Activated T-helper 17 cell treated with anti-CD3 and anti-CD28 coated beads, Interleukin-2, amount 50 U/mL, for 72 hours (primary cell): ENCODE measurements at regions not wholly inside any gene's neighbourhood (a gene's known extent, or its start where the extent isn't known, plus 50 kb on each side); places are given as distances from the start of the nearest gene placed in this dataset.

ENCODE experiments used
- ATAC-seq: fragments of 150-1000 bp; cut with Tn5 transposase; replicated peaks from 2 replicates; pipeline ENCODE4 v1.10.0; 2021; ENCODE audit warnings: mild to moderate bottlenecking, moderate library complexity
- H3K27ac Mint-ChIP-seq: one replicate; pipeline ENCODE4 v1.8.0; 2022; ENCODE audit warnings: mixed read lengths
- H3K27me3 Mint-ChIP-seq: one replicate; pipeline ENCODE4 v1.8.0; 2022; ENCODE audit warnings: mixed read lengths
- H3K36me3 Mint-ChIP-seq: one replicate; pipeline ENCODE4 v1.8.0; 2022; ENCODE audit warnings: low read depth, mild to moderate bottlenecking, mixed read lengths
- H3K4me1 Mint-ChIP-seq: one replicate; pipeline ENCODE4 v1.8.0; 2022; ENCODE audit warnings: mixed read lengths
- H3K4me3 Mint-ChIP-seq: one replicate; pipeline ENCODE4 v1.8.0; 2022; ENCODE audit warnings: mild to moderate bottlenecking, mixed read lengths
- H3K9me3 Mint-ChIP-seq: one replicate; pipeline ENCODE4 v1.8.0; 2022; ENCODE audit warnings: mixed read lengths

GRCh38 chr1:117793413-117793812 lies 136.0 kb downstream of the GDAP2 start:
- Mint-ChIP-seq H3K4me3 (no peak overlapping the region), H3K4me1 (no peaks in the 10 kb centered on the region), H3K27ac (no peak overlapping the region), H3K36me3 (no peaks in the 10 kb centered on the region), H3K9me3 (peaks cover 3% of the 10 kb centered on the region), H3K27me3 (peaks cover 12% of the 10 kb centered on the region)
- ATAC-seq = no peak

GRCh38 chr1:117794073-117794472 lies 135.3 kb downstream of the GDAP2 start:
- peaks cover 3% of the 10 kb centered on the region for H3K9me3 Mint-ChIP-seq
- peaks cover 12% of the 10 kb centered on the region for H3K27me3 Mint-ChIP-seq
- H3K36me3 Mint-ChIP-seq = no peaks in the 10 kb centered on the region
- H3K4me1 Mint-ChIP-seq = no peaks in the 10 kb centered on the region
- H3K27ac Mint-ChIP-seq = no peak overlapping the region
- ATAC-seq = no peak
- H3K4me3 Mint-ChIP-seq = no peak overlapping the region

GRCh38 chr1:117795190-117795589 lies 134.2 kb downstream of the GDAP2 start:
- peaks cover 3% of the 10 kb centered on the region for H3K9me3 Mint-ChIP-seq
- ATAC-seq = no peak
- H3K36me3 Mint-ChIP-seq = no peaks in the 10 kb centered on the region
- no peak overlapping the region for H3K4me3 Mint-ChIP-seq
- peaks cover 12% of the 10 kb centered on the region for H3K27me3 Mint-ChIP-seq
- no peak overlapping the region for H3K27ac Mint-ChIP-seq
- no peaks in the 10 kb centered on the region for H3K4me1 Mint-ChIP-seq

GRCh38 chr1:117795792-117796191 lies 133.6 kb downstream of the GDAP2 start:
- Mint-ChIP-seq H3K27me3 (peaks cover 15% of the 10 kb centered on the region), H3K36me3 (no peaks in the 10 kb centered on the region), H3K4me3 (no peak overlapping the region), H3K4me1 (no peaks in the 10 kb centered on the region), H3K27ac (no peak overlapping the region), H3K9me3 (peaks cover 3% of the 10 kb centered on the region)
- no peak for ATAC-seq

- Mint-ChIP-seq H3K4me3 (no peak overlapping the region), H3K27ac (no peak overlapping the region), H3K9me3 (peaks cover 3% of the 10 kb centered on the region), H3K36me3 (no peaks in the 10 kb centered on the region), H3K27me3 (peaks cover 15% of the 10 kb centered on the region), H3K4me1 (no peaks in the 10 kb centered on the region)
- no peak for ATAC-seq
These were observed 133.2 kb downstream of the GDAP2 start for GRCh38 chr1:117796226-117796625.

GRCh38 chr1:117798550-117798949 lies 130.9 kb downstream of the GDAP2 start:
- H3K4me3 Mint-ChIP-seq = no peak overlapping the region
- no peaks in the 10 kb centered on the region for H3K4me1 Mint-ChIP-seq
- H3K9me3 Mint-ChIP-seq = no peaks in the 10 kb centered on the region
- H3K36me3 Mint-ChIP-seq = no peaks in the 10 kb centered on the region
- no peak overlapping the region for H3K27ac Mint-ChIP-seq
- peaks cover 15% of the 10 kb centered on the region for H3K27me3 Mint-ChIP-seq
- no peak for ATAC-seq

GRCh38 chr1:117802531-117803257 lies 126.7 kb downstream of the GDAP2 start:
- H3K9me3 Mint-ChIP-seq = no peaks in the 10 kb centered on the region
- H3K4me1 Mint-ChIP-seq = no peaks in the 10 kb centered on the region
- H3K36me3 Mint-ChIP-seq = no peaks in the 10 kb centered on the region
- no peak overlapping the region for H3K27ac Mint-ChIP-seq
- peaks cover 19% of the 10 kb centered on the region for H3K27me3 Mint-ChIP-seq
- ATAC-seq = no peak
- no peak overlapping the region for H3K4me3 Mint-ChIP-seq

- H3K4me3 Mint-ChIP-seq = no peak overlapping the region
- no peaks in the 10 kb centered on the region for H3K36me3 Mint-ChIP-seq
- no peak for ATAC-seq
- H3K4me1 Mint-ChIP-seq = no peaks in the 10 kb centered on the region
- no peaks in the 10 kb centered on the region for H3K9me3 Mint-ChIP-seq
- no peak overlapping the region for H3K27ac Mint-ChIP-seq
- H3K27me3 Mint-ChIP-seq = peaks cover 19% of the 10 kb centered on the region
These were observed 126.1 kb downstream of the GDAP2 start for GRCh38 chr1:117803318-117803717.

- H3K9me3 Mint-ChIP-seq = no peaks in the 10 kb centered on the region
- H3K36me3 Mint-ChIP-seq = no peaks in the 10 kb centered on the region
- H3K4me1 Mint-ChIP-seq = no peaks in the 10 kb centered on the region
- H3K27ac Mint-ChIP-seq = no peak overlapping the region
- no peak overlapping the region for H3K4me3 Mint-ChIP-seq
- no peak for ATAC-seq
- H3K27me3 Mint-ChIP-seq = peaks cover 7% of the 10 kb centered on the region
These were observed 119.7 kb downstream of the GDAP2 start for GRCh38 chr1:117809764-117810163.

- Mint-ChIP-seq H3K4me3 (no peak overlapping the region), H3K27me3 (peaks cover 2% of the 10 kb centered on the region), H3K9me3 (no peaks in the 10 kb centered on the region), H3K36me3 (no peaks in the 10 kb centered on the region), H3K4me1 (no peaks in the 10 kb centered on the region), H3K27ac (no peak overlapping the region)
- ATAC-seq = no peak
These were observed 118.9 kb downstream of the GDAP2 start for GRCh38 chr1:117810553-117810952.

- no peak for ATAC-seq
- no peaks in the 10 kb centered on the region for H3K4me1 Mint-ChIP-seq
- H3K27me3 Mint-ChIP-seq = no peaks in the 10 kb centered on the region
- no peak overlapping the region for H3K4me3 Mint-ChIP-seq
- no peaks in the 10 kb centered on the region for H3K36me3 Mint-ChIP-seq
- no peak overlapping the region for H3K27ac Mint-ChIP-seq
- H3K9me3 Mint-ChIP-seq = no peaks in the 10 kb centered on the region
These were observed 116.4 kb downstream of the GDAP2 start for GRCh38 chr1:117812869-117813511.
